IMR-90 (cell line): ENCODE measurements at regions not wholly inside any gene's neighbourhood (a gene's known extent, or its start where the extent isn't known, plus 50 kb on each side); places are given as distances from the start of the nearest gene placed in this dataset.
A peak's percentile ranks its signal among the peaks of the same experiment; 100 is the strongest.

Experiments used
- ATAC-seq: fragments of 200-7000 bp; cut with Tn5 transposase; 2 replicates; pipeline ENCODE4 v1.9.1; 2020; ENCODE audit warnings: low read depth, mild to moderate bottlenecking, moderate library complexity
- BruUV-seq: library from RNA; stranded (reverse); fragments of 400-500 nt; replicated peaks from 2 replicates; lab custom pipeline; 2021; lab: Mats Ljungman, UMichigan
- CTCF ChIA-PET: fragments of 300-600 bp; formaldehyde crosslinking; extraction: SDS; loops from one replicate; lab custom pipeline; 2021; ENCODE audit warnings: antibody characterized with exemption; lab: Yijun Ruan, JAX
- POLR2A ChIA-PET: fragments of 300-600 bp; sonication (Branson Sonifier 250); formaldehyde crosslinking; loops from one replicate; lab custom pipeline; 2022; ENCODE audit warnings: antibody characterized with exemption; ENCODE audit not compliant: unreplicated experiment; lab: Charles Lee
- DNase-seq: peaks from one replicate; pipeline ENCODE4 v3.0.0; 2013
- H2AFZ ChIP-seq: replicated peaks from 2 replicates; pipeline ENCODE3; 2013; ENCODE audit warnings: low read length, mild to moderate bottlenecking; ENCODE audit not compliant: poor library complexity
- H2AK5ac ChIP-seq: 2 replicates; pipeline ENCODE4 v1.6.1; 2013; ENCODE audit warnings: low read depth, low read length, inconsistent platforms
- H2AK9ac ChIP-seq: replicated peaks from 2 replicates; pipeline ENCODE3; 2013; ENCODE audit warnings: mild to moderate bottlenecking, low read depth, low read length, moderate library complexity; ENCODE audit not compliant: poor library complexity
- H2BK120ac ChIP-seq: 2 replicates; pipeline ENCODE4 v1.6.1; 2013; ENCODE audit warnings: low read depth, low read length, inconsistent platforms
- H2BK15ac ChIP-seq: 3 replicates; pipeline ENCODE4 v1.6.1; 2013; ENCODE audit warnings: low read depth, low read length, inconsistent platforms
- H2BK20ac ChIP-seq: 2 replicates; pipeline ENCODE4 v1.6.1; 2013; ENCODE audit warnings: low read depth, mild to moderate bottlenecking, inconsistent platforms, low read length, moderate library complexity
- H2BK5ac ChIP-seq: 2 replicates; pipeline ENCODE4 v1.6.1; 2013; ENCODE audit warnings: mild to moderate bottlenecking, low read depth, low read length, inconsistent platforms; ENCODE audit not compliant: poor library complexity, severe bottlenecking
- H3K14ac ChIP-seq: replicated peaks from 2 replicates; pipeline ENCODE4 v1.6.1; 2013; ENCODE audit warnings: low read depth, low read length, inconsistent platforms
- H3K18ac ChIP-seq: 2 replicates; pipeline ENCODE4 v1.6.1; 2013; ENCODE audit warnings: low read depth, low read length, control low read depth
- H3K23ac ChIP-seq: 2 replicates; pipeline ENCODE4 v1.6.1; 2013; ENCODE audit warnings: low read depth, low read length, inconsistent platforms
- H3K27ac ChIP-seq: 2 replicates; pipeline ENCODE4 v1.5.1; 2013; ENCODE audit warnings: mild to moderate bottlenecking, control low read depth, low read length; ENCODE audit not compliant: insufficient read depth
- H3K27me3 ChIP-seq: 2 replicates; pipeline ENCODE4 v1.6.1; 2013; ENCODE audit warnings: low read length; ENCODE audit not compliant: control insufficient read depth, insufficient read depth
- H3K36me3 ChIP-seq: 2 replicates; pipeline ENCODE4 v1.6.1; 2013; ENCODE audit warnings: low read length, mixed read lengths; ENCODE audit not compliant: control insufficient read depth, insufficient read depth
- H3K4ac ChIP-seq: 2 replicates; pipeline ENCODE4 v1.6.1; 2013; ENCODE audit warnings: low read depth, low read length, inconsistent platforms
- H3K4me1 ChIP-seq: 2 replicates; pipeline ENCODE4 v1.6.1; 2013; ENCODE audit warnings: low read length, mixed read lengths; ENCODE audit not compliant: control insufficient read depth, insufficient read depth
- H3K4me2 ChIP-seq: 2 replicates; pipeline ENCODE4 v1.6.1; 2013; ENCODE audit warnings: low read depth, mild to moderate bottlenecking, control low read depth, low read length, moderate library complexity
- H3K4me3 ChIP-seq: 2 replicates; pipeline ENCODE4 v1.5.1; 2013; ENCODE audit warnings: low read depth, mild to moderate bottlenecking, control low read depth, low read length, moderate library complexity; ENCODE audit not compliant: insufficient read depth
- H3K56ac ChIP-seq: 2 replicates; pipeline ENCODE4 v1.6.1; 2013; ENCODE audit warnings: low read length, inconsistent platforms; ENCODE audit not compliant: insufficient read depth; ENCODE audit errors: extremely low read depth
- H3K79me1 ChIP-seq, 2 experiments: 2 replicates each; pipeline ENCODE4 v1.6.1; 2013; ENCODE audit warnings: low read length in 2 of 2, inconsistent platforms in 1 of 2, low read depth in 1 of 2
- H3K9ac ChIP-seq: 2 replicates; pipeline ENCODE4 v1.6.1; 2013; ENCODE audit warnings: low read depth, low read length, control low read depth
- H3K9me1 ChIP-seq: 2 replicates; pipeline ENCODE4 v1.6.1; 2013; ENCODE audit warnings: low read length, inconsistent platforms; ENCODE audit not compliant: insufficient read depth
- H3K9me3 ChIP-seq: 2 replicates; pipeline ENCODE4 v1.6.1; 2013; ENCODE audit warnings: low read length; ENCODE audit not compliant: control insufficient read depth, insufficient read depth
- H4K20me1 ChIP-seq: 2 replicates; pipeline ENCODE4 v1.6.1; 2013; ENCODE audit warnings: low read length, inconsistent platforms; ENCODE audit not compliant: insufficient read depth
- H4K5ac ChIP-seq: 2 replicates; pipeline ENCODE4 v1.6.1; 2013; ENCODE audit warnings: mild to moderate bottlenecking, low read depth, low read length, control low read depth
- H4K8ac ChIP-seq, 2 experiments: 2 replicates each; pipeline ENCODE4 v1.6.1; 2013; ENCODE audit warnings: low read depth in 2 of 2, low read length in 2 of 2, control low read depth in 1 of 2, inconsistent platforms in 1 of 2
- H4K91ac ChIP-seq: 2 replicates; pipeline ENCODE4 v1.6.1; 2013; ENCODE audit warnings: low read depth, low read length, inconsistent platforms; ENCODE audit not compliant: insufficient read depth
- RCOR1 ChIP-seq: IDR thresholded peaks from 2 replicates; pipeline ENCODE4 v1.6.1; 2012; ENCODE audit warnings: mild to moderate bottlenecking, low read length, improper control_type of control experiment; ENCODE audit not compliant: insufficient replicate concordance
- USF2 ChIP-seq: fragments of 150-350 bp; IDR thresholded peaks from 2 replicates; pipeline ENCODE4 v1.6.1; 2017; ENCODE audit warnings: mild to moderate bottlenecking, antibody characterized with exemption, low read length, low read depth
- WGBS, 2 experiments: methylation state at CpG; one replicate each; pipeline versions ENCODE4 v1.1.5 to v1.1.7; 2013; ENCODE audit warnings: missing lambda C conversion rate in 2 of 2; ENCODE audit not compliant: insufficient read length in 1 of 2; ENCODE audit errors: extremely low coverage in 2 of 2; 5-methylcytosine and 5-hydroxymethylcytosine counted together
- dilution Hi-C: fragments of 300-500 bp; cut with HindIII; formaldehyde crosslinking; loops from one replicate; pipeline ENCODE4 v1.14.3; 2018; ENCODE audit warnings: low sequenced_read_pairs; ENCODE audit not compliant: unreplicated experiment
- in situ Hi-C: fragments of 300-500 bp; cut with MboI; formaldehyde crosslinking; loops from 3 replicates; pipeline ENCODE4 v1.14.3; 2019; ENCODE audit warnings: low sequenced_read_pairs, inconsistent platforms, mixed read lengths
- intact Hi-C: fragments of 100-400 bp; cut with micrococcal nuclease; formaldehyde crosslinking; loops from 2 replicates; pipeline ENCODE4 v1.10.0; 2022

- H3K27ac ChIP-seq, result no peak overlapping the region
- DNase-seq (no peak), ATAC-seq (no peak)
- H3K56ac ChIP-seq, result no peak overlapping the region
- in situ Hi-C loops (no loop called here), dilution Hi-C loops (no loop called here), intact Hi-C loops (no loop called here)
- H3K79me1 ChIP-seq, result no peaks in the 10 kb centered on the region
- peak; percentile 31; the same call in 1 of the 2 replicates for TF ChIP-seq USF2
- no peak for TF ChIP-seq RCOR1
- CTCF ChIA-PET, result no interaction called here
- no peaks in the 10 kb centered on the region for H4K20me1 ChIP-seq
- H4K8ac ChIP-seq, result no peak overlapping the region
- H2AFZ ChIP-seq, result no peak overlapping the region
- no peaks in the 10 kb centered on the region for H3K36me3 ChIP-seq
- no peak overlapping the region for H3K18ac ChIP-seq
- no peak overlapping the region for H3K4me2 ChIP-seq
- no peak overlapping the region for H3K4ac ChIP-seq
- no peak overlapping the region for H3K4me3 ChIP-seq
- H3K14ac ChIP-seq, result no peak overlapping the region
- H3K9ac ChIP-seq, result no peak overlapping the region
- H4K91ac ChIP-seq, result no peak overlapping the region
- no peak overlapping the region for H3K23ac ChIP-seq
- H3K9me3 ChIP-seq, result no peaks in the 10 kb centered on the region
- no peak overlapping the region for H2AK9ac ChIP-seq
- no peak overlapping the region for H2BK5ac ChIP-seq
- H3K9me1 ChIP-seq, result no peaks in the 10 kb centered on the region
- no peak overlapping the region for H4K5ac ChIP-seq
- H2BK15ac ChIP-seq, result no peak overlapping the region
- H2BK20ac ChIP-seq, result no peak overlapping the region
- H3K27me3 ChIP-seq, result peaks cover 13% of the 10 kb centered on the region
- H2AK5ac ChIP-seq, result no peak overlapping the region
- no peaks in the 10 kb centered on the region; the same call in 1 of the 2 replicates for H3K4me1 ChIP-seq
- no TSS peak for BruUV-seq
- no CpG with 5 or more reads among the region's 4 CpGs for WGBS, 2 experiments
- POLR2A ChIA-PET, result no interaction called here
- no peak overlapping the region for H2BK120ac ChIP-seq
These were observed 72.6 kb upstream of the LAPTM4A start for GRCh38 chr2:20123871-20124594.
